Stimulated activated CD4-positive, alpha-beta T cell treated with anti-CD3 and anti-CD28 coated beads, Interleukin-2, amount 100 ng/mL, for 24 hours (primary cell): ENCODE measurements at regions not wholly inside any gene's neighbourhood (a gene's known extent, or its start where the extent isn't known, plus 50 kb on each side); places are given as distances from the start of the nearest gene placed in this dataset.
"Not testable (repeated sequence)": the region's sequence is repeated elsewhere in the genome, so short reads cannot be mapped to it uniquely, and the experiment has no call there.

ENCODE experiments used
- DNase-seq, 2 donors: peaks; one replicate each; pipeline ENCODE4 v3.0.0-alpha.2; 2020

GRCh38 chr21:35632711-35633110 is 427.6 kb downstream of the SETD4 start:
- DNase-seq, result no peak

- no peak for DNase-seq
These were observed 432.0 kb downstream of the SETD4 start for GRCh38 chr21:35628316-35628715.

- DNase-seq, result no peak
These were observed 432.9 kb downstream of the SETD4 start for GRCh38 chr21:35627462-35627861.

- DNase-seq, result no peak
These were observed 434.8 kb downstream of the SETD4 start for GRCh38 chr21:35625576-35625975.

GRCh38 chr21:35624901-35625300 is 435.4 kb downstream of the SETD4 start:
- DNase-seq, result no peak

GRCh38 chr21:35622612-35623011 is 437.7 kb downstream of the SETD4 start:
- no peak for DNase-seq

GRCh38 chr21:35619184-35619583 is 441.1 kb downstream of the SETD4 start:
- DNase-seq, result no peak

GRCh38 chr21:35617491-35617890 is 442.8 kb downstream of the SETD4 start:
- DNase-seq, result no peak

- DNase-seq, result no peak
These were observed 444.2 kb downstream of the SETD4 start for GRCh38 chr21:35616090-35616489.

- no peak for DNase-seq
These were observed 445.0 kb downstream of the SETD4 start for GRCh38 chr21:35615325-35615724.

GRCh38 chr21:35614396-35614921 is 445.9 kb downstream of the SETD4 start:
- no peak for DNase-seq

- no peak for DNase-seq
These were observed 448.6 kb downstream of the SETD4 start for GRCh38 chr21:35611708-35612132.

GRCh38 chr21:35609263-35609662 is 451.1 kb downstream of the SETD4 start:
- no peak for DNase-seq

- DNase-seq, result no peak
These were observed 452.9 kb downstream of the SETD4 start for GRCh38 chr21:35607406-35607805.

- no peak for DNase-seq
These were observed 453.7 kb downstream of the SETD4 start for GRCh38 chr21:35606578-35606977.

- no peak for DNase-seq
These were observed 454.2 kb downstream of the SETD4 start for GRCh38 chr21:35606146-35606545.

GRCh38 chr21:35603494-35603893 is 456.8 kb downstream of the SETD4 start:
- no peak for DNase-seq

GRCh38 chr21:35602811-35603362 is 457.4 kb downstream of the SETD4 start:
- DNase-seq, result no peak

GRCh38 chr21:35601211-35601610 is 459.1 kb downstream of the SETD4 start:
- DNase-seq, result no peak

- DNase-seq, result no peak
These were observed 461.2 kb downstream of the SETD4 start for GRCh38 chr21:35599164-35599563.

GRCh38 chr21:35597750-35598339 is 462.5 kb downstream of the SETD4 start:
- no peak for DNase-seq

- DNase-seq, result no peak
These were observed 465.4 kb downstream of the SETD4 start for GRCh38 chr21:35594905-35595304.

GRCh38 chr21:35593000-35593502 is 467.3 kb downstream of the SETD4 start:
- DNase-seq, result no peak

GRCh38 chr21:35590284-35590683 is 470.0 kb downstream of the SETD4 start:
- not testable (repeated sequence) for DNase-seq
